Fibroblast of skin of scalp (primary cell): ENCODE measurements at regions not wholly inside any gene's neighbourhood (a gene's known extent, or its start where the extent isn't known, plus 50 kb on each side); places are given as distances from the start of the nearest gene placed in this dataset.
"Not testable (repeated sequence)": the region's sequence is repeated elsewhere in the genome, so short reads cannot be mapped to it uniquely, and the experiment has no call there.

ENCODE experiments used
- DNase-seq: peaks from one replicate; pipeline ENCODE4 v3.0.0-alpha.2; 2013

DNA sequence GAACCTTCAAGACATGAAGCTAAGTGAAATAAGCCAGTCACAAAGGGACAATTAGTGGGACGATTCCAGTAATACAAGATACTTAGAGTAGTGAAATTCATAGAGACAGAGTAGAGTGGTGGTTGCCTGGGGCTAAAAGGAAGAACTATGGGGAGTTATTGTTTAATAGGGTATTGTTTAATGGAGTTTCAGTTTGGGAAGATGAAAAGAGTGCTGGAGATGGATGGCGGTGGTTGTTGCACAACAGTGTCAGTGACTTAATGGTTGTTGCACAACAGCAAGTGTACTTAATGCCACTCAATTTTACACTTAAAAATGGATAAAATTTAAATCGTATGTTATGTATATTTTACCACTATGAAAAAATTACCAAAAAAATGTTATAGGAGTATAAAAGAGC lies 209.7 kb upstream of the TENT5A start:
- DNase-seq: no peak

DNA sequence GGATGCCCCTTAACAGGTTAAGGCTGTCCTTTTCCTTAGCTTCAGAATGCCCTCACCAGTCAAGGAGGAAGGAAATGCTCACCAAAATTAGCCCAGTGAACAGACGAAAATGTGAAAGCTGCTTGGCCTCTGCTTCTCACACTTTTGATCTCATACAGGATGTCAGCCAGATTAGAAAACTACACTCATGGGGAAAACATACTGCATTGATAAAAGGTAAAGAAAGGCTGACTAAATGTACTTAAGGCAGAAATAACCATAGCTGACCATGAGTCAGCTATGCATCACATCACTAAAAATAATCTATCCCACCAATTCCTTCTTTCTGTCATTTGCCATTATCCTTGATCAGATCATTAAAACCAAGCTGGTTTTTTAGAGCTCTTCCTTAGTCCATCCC lies 198.4 kb upstream of the TENT5A start:
- peak; percentile 41 for DNase-seq

DNA sequence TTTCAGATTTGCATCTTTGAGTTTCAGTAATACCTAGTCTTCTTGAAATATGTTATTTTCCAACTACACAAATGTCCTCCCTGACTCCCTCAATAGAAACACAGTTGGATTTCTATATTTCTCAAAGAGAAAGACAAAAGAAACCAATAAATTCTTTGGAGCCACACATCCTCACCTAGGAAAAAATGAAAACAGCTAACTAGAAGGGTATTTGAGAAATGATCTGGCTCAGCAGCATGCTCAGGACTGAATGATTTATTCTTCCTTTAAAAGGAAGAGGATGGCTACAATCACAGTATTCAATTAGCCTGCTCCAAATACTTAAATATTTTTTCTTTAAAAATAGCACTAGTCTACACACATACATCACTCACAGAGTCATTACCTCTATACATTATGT lies 196.4 kb upstream of the TENT5A start:
- DNase-seq: no peak

DNA sequence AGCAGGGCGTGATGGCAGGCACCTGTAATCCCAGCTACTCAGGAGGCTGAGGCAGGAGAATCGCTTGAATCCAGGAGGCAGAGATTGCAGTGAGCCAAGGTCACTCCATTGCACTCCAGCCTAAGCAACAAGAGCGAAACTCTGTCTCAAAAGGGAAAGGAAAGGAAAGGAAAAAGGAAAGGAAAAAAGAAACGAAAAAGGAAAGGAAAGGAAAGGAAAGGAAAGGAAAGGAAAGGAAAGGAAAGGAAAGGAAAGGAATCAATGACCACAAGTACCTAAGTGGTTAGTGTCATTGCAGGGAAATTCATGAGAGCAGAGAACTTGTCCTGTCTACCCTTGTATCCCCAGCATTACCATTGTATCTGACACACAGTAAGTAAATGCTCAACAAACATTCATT lies 195.7 kb upstream of the TENT5A start:
- not testable (repeated sequence) for DNase-seq

DNA sequence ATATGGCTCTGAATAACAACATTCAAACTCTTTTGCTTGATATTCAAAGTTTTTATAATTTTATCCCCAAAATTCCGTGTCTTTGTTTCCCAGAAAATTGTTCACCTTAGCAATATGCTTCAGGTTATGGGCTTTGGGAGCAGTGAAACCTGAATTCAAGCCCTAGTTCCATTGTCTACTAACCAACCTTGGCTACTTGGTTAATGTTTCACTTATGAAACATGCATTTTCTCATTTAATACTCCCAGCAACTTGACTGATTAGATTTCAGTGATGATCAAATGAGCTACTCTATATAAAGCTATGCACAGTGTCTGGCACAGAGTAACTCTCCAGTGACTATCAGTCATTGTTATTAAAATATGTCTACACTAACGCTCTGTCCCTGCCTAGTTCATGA lies 192.2 kb upstream of the TENT5A start:
- DNase-seq: no peak

DNA sequence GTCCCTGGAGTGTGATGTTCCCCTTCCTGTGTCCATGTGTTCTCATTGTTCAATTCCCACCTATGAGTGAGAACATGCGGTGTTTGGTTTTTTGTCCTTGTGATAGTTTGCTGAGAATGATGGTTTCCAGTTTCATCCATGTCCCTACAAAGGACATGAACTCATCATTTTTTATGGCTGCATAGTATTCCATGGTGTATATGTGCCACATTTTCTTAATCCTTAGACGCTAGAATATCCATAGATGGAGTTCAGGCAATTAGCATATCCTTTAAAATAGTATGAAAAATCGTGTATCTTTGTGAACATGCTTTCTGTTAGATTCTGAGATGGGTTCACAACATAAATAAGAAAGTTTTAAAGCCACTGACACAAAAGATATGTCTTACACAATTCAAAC lies 190.4 kb upstream of the TENT5A start:
- DNase-seq: not testable (repeated sequence)

DNA sequence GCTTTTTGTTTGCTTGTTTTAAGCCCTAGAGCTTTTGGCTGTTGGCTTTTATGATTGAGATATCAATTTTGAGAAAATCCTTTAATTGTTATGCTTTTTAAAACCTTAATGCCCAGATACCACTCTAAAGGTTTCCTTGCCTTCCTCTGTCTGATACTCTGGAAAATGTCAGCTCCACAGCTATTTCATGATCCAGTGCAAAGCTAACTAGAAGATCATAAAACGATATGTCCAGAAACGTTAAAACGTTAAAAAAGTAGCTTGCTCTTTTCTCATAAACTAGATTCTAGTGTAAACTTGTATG lies 189.5 kb upstream of the TENT5A start:
- no peak for DNase-seq

DNA sequence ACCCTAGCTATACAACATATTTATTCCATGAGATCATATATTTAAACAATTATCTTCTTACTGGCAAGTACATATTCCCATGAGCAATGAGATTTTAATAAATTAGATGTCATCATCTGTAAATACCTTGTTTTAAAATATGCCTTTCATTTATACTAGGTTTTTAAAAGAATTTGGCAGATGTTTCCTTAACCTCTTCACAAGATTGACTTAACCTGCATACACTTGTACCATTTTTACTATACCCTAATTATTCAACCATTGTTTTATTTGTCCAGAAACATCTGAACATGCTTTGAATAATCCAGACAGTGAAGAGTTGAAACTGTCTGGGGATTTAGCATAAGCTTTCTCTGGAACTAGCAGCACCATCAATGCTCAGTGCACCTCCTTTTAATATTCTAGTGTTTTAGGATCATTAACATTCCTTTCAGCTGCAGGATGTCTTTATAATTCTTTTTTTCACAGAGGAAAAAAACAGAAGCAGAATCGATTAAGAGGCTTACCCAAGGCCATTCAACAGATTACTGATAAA lies 188.0 kb upstream of the TENT5A start:
- peak; percentile 25 for DNase-seq

DNA sequence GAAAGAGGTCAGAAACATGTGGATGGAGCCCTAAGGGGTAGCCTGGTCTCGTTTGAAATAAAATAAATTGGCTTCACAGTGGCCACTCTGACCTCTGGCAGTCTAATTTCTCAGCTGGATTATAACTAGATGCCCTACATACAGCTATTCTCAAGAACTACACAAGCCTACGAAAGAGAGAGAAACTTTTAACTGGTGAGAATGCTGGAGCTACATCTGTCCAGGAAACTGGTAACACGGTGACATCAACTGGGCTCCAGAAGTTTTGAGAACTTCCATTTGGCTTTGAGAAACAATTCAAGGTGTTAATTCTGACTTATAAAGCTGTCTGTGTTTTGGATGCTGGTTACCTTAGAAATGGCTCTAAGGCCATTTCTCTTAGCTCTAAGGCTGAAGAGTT lies 187.3 kb upstream of the TENT5A start:
- peak; percentile 13 for DNase-seq

DNA sequence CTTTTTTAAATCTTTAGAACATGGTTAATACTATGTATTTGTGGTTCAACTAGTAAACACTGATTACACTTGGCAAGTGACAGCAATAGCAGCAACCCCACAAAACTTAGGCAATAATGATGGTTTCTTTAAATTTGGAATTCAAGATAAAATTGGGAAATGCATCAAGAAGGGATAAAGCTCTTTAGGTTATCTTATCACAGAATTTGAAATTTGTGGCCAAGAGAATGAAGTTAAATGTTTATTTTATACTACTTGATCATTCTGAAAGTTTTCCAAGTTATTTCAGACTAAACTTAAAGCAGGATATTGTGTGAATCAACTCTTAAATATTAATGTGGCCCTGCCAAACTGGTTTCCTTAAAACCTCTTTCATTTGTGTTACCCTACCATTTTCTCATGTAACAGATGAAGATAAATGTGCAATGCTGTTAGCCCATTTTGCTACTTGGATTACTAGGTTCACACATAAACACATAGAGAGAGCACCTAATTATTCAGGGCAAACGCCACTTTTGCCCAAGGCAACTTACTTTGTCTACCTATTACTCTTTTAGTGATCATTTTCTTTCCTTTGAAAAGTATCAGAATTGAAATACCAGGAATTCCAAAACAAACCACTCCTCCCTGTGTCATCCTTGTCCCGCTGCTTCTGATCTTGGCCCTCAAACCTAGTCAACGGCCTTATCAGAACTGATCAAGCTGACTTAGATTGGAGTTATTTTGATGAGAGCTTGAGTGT lies 186.7 kb upstream of the TENT5A start:
- DNase-seq: peak; percentile 85

DNA sequence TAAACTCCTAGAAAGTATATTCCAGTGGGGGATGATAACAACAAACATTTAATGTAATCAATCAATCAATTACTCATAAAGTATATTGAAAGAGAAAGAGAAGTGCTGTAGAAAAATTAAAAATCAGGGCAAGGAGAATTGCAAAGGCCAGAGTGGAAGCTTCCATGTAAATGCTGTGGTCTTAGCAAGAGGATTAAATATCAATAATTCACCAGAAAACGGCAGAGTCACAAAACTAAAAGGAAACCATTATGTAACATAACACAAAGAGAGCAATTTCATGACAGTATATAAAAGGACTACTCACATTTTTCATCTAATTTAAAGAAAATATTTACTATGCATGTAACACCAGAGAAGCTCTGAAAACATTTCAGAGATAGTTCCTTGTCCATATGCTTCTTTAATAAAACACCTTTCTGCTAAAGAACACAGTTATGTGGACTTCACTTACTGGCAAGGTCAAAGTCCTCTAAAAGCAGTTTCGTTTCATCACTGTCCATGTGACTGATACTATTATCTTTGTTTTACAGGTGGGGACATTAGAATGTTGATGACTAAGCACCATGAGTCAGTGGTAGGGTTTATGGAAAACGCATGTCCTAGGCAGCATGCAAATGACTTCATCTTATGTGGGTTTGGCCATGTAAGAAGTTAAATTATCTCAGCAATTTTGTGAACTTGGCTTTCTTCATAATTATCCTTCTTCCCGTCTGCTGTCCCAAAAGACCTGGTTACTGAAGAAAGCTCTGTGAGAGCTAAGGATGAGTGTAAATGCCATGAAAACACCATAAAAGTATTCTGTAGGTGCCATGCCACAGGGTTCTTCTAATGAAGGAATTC lies 185.8 kb upstream of the TENT5A start:
- peak; percentile 87 for DNase-seq

DNA sequence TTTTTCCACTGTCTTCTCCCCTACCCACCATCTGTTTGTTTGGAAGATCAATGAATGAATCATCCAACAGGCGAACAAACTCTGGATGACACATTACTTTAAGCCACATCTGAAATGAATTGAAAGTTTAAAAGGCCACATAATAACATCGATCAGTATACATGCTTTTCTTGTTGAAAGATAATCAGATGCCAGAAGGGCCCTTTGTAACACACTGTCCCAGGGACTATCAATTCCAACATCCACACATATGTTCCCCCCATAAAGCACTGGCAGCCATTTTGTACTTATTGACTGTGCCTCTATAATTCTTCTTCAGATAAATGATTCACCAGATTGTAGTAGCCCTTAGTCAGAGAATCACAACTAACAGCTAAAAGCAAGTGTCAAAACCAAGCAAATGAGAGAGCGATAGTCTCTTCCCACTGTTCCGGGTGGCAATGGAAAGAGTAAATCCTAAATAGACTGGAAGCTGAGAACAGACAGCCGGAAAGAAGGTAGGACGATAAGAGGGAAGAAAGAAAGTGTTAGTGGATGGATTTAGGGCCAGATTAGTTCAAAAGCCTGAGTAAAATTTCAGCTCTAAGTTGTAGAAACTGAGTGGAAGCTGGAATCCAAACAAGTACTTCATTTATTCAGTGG lies 184.9 kb upstream of the TENT5A start:
- peak; percentile 43 for DNase-seq

DNA sequence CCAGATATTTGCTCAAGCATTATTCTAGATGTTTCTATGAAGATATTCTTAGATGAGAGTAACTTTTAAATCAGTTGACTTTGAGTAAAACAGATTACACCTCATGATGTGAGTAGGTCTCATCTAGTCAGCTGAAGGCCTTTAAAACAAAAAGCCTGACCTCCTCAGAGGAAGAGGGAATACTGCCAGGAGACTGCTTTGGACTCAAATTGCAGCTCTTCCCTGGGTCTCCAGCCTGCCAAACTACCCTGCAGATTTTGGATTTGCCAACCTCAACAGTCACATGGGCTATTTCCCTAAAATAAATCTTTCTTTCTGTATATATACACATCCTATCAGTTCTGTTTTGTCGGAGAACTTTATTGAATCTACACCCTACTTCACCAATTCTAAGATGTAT lies 182.5 kb upstream of the TENT5A start:
- no peak for DNase-seq

DNA sequence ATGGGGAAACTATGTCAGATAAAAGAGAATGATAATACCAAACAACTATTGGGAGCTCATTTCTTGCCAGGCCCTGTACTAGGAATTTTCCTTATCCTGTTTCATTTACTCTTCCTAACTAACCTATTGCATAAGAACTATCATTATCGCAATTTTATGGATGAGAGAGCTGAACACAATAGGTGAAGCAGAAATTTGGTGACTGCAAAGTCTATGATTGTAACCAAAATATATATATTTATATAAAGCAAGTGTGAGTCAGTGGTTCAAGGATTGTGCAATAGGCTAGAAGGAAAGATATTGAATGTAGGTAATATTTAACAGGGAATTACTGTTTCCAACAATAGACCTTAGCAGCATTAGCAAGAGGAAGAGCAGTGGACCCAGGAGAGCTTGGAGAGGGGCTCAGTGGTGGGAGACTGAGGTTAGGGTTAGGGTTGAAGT lies 181.1 kb upstream of the TENT5A start:
- DNase-seq: no peak

DNA sequence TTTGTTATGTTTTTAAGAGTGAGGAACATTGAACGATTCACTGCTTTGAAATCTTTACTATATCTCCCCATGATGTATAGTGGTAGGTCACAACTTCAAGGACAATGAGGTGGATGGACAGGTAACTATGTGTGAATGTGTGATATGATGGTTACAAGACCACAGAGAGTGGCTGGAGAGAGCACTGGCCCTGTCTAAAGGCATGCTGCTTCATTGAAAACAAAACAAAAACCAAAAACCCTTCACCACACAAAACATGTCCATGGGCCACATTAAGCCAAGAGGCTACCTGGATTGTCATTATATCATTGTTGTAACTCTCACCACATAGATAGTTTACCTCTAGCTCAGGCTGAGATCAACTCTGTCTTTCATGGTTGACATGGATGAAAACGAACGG lies 180.6 kb upstream of the TENT5A start:
- DNase-seq: no peak

DNA sequence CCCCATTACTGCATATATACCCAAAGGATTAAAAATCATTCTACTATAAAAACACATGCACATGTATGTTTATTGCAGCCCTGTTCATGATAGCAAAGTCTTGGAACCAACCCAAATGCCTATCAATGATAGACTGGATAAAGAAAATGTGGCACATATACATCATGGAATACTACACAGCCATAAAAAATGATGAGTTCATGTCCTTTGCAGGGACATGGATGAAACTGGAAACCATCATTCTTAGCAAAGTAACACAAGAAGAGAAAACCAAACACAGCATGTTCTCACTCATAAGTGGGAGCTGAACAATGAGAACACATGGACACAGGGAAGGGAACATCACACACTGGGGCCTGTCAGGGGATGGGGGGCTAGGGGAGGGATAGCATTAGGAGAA lies 180.0 kb upstream of the TENT5A start:
- not testable (repeated sequence) for DNase-seq

DNA sequence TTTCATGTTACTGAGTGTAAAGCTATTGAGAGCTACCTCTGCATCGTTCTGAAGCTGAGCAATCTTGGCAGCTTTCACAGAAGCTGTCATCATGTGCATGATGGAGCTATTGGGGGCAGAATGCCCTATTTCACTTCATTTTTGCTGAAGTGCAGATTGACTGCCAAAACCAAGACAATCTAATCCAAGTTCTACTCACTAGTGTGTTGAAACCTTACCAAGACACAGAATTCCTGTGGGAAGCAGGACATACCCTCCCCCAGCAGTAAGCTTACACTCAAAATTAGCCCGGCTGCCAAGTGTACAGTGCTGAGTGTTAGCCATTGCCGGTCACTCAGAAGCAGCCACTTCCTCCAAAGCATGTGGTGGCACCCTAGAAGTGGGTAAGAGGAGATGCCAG lies 177.3 kb upstream of the TENT5A start:
- DNase-seq: peak; percentile 85

DNA sequence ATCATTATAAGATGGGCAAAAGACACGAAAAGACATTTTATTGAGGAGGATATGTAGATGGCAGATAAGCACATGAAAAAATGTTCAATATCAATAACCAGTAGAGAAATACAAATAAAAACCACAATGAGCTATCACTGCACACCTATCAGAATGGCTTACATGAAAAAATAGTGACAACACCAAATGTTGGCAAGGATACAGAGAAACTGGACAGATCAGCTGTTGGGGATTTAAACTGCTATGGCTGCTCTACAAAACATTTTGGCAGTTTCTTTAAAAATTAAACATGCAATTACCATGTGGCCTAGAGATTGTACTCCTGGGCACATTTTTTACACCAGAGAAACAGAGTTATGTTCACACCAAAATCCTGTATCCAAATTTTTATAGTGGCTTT lies 172.7 kb upstream of the TENT5A start:
- no peak for DNase-seq

DNA sequence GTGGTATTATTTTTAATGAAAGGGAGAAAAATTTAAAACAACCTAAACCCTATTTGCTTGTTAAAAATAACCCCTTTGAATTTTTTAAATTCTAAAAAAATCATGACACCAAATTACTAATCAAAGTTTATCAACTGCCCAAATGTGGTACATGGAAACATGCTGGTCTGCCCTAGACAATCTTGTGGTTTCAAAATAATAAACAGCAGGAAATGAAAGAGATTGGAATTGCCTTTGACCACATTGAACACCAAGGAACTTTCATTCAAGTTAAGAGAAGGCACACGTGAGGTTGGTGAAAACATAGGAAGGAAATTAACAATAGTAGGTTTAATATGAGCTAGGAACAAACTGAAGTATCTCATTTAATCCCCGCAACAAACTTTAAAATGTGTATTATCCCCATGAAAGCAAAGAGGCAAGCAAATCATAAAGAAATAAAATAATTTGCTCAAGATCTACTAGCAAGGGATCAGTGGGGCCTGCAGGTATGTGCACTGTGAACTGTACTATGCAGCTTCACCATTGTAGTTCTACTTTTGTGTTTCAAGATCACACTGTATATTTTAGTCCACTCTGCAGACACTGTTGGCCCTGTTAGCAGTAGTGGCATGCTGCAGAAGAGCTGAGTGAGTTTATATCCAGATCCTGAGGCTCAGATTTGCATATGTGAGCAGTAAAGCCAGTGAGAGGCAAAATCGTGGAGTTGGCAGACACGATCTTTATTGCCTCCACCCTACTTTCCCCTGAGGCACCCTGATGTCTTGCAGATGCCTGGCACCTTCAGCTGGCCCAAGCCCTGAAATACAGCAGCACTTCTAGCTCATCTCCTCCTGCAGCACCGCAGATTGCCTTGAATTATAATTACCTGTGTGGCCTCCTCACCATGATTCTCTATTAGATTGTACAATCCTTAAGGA lies 157.8 kb upstream of the TENT5A start:
- no peak for DNase-seq

DNA sequence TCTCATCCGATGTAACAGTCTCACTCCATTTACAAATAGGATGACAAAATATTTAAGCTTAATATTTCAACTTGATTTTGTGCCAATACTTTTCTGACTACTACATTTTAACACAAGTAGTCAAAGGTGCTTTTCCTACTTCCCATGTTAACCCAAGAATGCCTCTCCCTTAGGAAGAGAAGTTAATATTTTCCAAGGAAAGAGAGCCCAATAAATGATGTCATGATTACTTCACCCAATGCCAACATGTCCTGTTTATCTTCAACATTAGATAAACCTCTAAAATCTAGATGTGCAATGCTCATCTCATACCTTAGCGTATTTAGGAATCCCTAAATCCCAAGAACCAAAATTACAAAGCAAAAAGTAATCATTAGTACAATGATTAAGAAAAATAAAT lies 156.7 kb upstream of the TENT5A start:
- DNase-seq: no peak

DNA sequence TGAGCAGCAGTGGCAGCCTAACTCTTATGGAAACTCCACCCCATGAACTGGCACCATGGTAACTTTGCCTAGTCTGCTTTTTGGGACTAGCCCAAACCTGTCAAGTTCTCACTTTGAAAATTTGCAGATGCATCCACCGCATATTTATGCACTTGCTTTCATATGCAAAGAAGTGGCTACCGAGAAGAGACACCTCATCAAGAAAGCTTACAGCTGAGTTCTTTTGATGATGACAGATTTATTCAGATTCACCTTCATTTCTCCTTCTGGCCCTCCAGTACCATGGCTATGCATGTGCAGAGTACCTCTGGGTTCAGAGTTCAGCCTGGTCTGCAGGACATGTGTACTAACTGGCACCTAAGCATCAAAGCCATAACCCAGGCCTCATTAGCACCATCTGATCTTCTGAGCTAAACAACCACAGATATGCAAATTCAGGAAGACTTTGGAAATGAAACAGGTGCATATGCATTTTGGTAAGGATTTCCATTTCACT lies 154.3 kb upstream of the TENT5A start:
- DNase-seq: no peak

DNA sequence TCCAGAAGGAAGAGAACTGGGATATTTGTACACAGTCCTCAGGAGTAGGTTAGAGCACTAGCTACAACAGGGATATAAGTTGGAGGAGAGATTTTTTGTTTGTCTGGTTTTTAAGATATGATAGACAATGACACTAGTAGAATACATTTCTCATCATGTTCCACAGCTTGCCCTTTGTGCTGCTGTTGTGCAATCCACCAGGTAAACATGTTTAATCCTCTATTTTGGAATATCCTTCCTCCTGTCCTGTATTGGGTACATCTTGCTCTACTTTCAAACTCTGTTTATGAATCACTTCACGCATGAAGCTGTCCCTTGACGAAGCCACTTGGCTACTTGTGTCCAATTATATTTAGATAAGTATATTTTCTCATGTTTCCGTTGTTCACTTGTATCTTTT lies 153.6 kb upstream of the TENT5A start:
- no peak for DNase-seq
